LoVo (cell line): ENCODE measurements at regions not wholly inside any gene's neighbourhood (a gene's known extent, or its start where the extent isn't known, plus 50 kb on each side); places are given as distances from the start of the nearest gene placed in this dataset.

Experiments used
- DNase-seq: peaks from one replicate; pipeline ENCODE4 v3.0.0-alpha.2; 2016; ENCODE audit warnings: low spot score

GRCh38 chrX:145631461-145631951 is 186.1 kb upstream of the SLITRK2 start:
- DNase-seq = no peak

DNA sequence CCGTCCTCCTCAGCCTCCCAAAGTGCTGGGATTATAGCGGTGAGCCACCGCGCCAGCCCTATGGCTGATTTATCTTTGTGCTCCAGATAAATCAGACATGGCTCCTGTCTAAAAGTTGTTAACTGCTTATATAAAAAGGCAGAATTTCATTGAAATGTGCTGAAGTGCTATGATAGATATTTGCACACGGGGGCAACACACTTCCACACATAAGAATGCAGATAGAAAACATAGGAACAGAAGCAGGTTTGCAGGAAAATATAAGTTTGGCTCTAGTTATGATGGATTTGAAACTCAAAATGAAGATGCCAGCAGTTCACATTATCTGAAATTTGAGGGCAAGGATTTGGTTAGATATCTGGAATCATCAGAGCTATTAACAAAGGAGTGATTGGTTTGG is 163.1 kb upstream of the SLITRK2 start:
- no peak for DNase-seq

GRCh38 chrX:145673841-145674240 is 143.8 kb upstream of the SLITRK2 start:
- DNase-seq = no peak

- no peak for DNase-seq
These were observed 140.4 kb upstream of the SLITRK2 start for GRCh38 chrX:145677109-145677817.

DNA sequence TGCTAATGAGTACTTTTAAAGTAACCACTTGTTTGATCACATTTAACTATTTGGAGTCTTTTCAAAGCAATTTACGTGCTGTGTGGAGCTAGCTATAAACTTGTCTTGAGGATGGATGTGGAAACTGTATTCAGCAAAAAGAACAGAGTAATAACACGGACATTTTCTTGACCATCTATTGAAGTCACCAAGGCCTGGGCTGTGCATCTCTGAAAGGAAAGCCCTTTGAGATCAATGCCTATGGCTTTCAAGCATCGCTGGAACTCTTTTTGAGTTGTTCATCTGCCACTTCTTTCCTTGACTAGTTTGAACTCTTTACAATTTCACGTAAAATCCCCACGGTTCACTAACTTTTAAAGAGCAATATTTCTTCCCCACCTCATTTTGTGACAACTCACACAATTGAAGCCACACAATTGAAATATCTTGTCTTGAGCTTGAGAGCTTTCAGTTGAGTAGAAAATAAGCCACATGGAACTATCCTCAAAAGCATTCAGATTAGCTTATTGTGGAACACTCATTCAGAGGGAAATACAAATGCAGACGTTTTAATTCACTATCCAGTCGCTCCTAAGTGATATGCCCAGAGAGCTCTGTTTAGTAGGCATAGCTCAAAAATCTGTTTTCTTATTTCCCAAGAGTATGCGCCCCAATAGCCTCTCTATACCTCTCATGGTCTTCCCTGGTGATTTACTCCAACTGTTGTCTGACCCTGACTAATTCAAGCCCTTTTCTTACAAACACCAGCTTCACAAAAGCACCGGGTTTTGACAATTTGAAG is 134.9 kb upstream of the SLITRK2 start:
- DNase-seq = no peak

- DNase-seq = no peak
These were observed 130.5 kb upstream of the SLITRK2 start for GRCh38 chrX:145687146-145687545.

DNA sequence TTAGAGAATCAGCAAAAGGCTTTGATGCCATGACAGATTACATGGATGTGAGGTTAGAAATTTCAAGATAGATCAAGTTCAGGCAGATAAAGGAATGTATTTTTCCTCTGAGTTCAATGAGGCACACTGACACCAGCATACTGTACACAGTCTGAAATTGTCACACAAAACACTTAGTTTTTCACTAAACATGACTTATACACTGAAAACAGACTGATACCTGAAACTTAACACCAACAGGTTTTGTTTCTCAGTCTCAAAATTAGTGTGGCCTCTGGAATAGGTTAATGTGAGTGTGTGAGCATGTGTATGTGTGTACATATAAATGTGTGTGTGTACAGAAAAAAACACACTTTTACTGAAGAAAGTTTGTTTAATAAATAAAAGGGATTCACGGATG is 129.9 kb upstream of the SLITRK2 start:
- no peak for DNase-seq

DNA sequence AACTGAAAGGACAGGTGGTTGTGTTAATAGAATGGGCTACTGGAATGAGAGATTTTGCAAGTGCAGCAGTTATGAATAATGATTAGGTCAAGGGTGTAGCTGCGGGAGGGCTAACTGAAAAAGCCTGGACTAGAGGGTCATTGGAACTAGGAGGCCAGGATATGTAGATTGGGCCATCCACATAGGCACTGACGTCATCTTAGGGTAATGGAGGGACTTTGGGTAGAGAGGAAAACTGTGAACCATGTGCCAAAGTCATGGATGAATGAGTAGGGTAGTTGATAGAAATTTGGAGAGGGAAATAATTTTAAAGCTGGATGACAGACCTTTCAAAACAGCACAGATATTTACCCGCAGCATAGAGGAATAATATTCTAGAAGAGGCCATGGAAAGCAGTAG is 123.6 kb upstream of the SLITRK2 start:
- DNase-seq = no peak

DNA sequence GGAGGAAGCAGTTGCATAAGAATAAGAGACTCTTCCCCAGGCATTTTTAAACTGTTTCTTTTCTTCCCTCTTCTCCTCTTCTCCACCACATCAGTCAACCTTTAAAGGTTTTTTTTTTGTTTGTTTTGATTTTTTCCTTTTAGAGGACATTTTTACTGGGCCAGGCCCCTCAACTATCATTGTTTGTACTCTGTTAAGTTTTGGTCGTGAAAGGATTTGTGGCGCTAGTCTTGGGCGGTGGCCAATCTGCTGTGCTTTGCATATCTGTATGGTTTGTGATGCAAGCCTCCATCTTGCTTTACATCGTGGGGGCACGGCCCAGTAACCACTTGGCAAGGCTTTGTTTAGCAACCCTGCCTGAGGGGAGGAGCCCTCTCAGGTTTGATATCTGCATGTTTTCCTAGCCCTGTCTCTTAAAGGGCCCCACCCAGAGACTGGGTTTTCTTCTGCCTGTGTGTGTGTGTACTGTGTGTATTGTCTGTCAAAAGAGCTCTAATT is 101.9 kb upstream of the SLITRK2 start:
- no peak for DNase-seq

DNA sequence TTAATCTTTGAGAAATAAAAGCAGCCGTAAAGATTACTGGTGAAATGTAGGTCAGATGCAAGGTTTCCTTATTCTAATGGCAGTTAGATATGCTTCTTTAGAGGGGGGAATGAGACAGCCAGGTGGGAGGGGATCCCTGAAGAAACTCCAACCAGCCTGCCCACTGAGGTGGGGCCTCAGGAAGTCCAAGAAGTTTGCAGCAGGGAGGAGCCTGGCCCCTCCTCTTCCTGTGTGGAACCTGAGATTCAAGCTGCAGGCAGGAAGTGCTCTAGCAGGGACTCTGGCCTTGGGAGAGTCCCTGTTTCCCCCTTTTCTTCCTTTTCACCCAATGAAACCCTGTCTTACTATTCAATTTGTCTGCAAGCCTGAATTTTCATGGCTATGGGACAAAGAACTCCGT is 101.4 kb upstream of the SLITRK2 start:
- DNase-seq = no peak

- DNase-seq = no peak
These were observed 90.2 kb upstream of the SLITRK2 start for GRCh38 chrX:145727476-145727875.

GRCh38 chrX:145729635-145730034 is 88.0 kb upstream of the SLITRK2 start:
- DNase-seq = no peak

GRCh38 chrX:145735036-145735435 is 82.6 kb upstream of the SLITRK2 start:
- DNase-seq = no peak

DNA sequence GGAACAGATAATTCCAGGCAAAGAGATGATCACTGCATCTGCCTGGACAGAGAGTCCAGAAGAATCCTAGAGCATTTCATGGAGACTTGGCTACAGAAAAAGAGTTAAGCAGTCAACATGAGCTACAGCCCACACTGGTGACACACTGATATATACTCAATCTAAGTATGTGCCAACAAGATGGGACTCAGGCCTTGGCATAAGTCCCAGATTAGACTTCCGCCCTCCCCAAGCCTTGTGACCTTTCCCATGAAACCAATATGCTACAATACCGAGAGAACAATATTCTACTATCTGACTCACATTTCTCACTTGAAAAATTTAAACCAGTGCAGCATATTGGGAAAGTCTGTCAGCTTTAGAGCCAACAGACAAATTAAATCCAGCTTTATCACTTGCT is 65.7 kb upstream of the SLITRK2 start:
- DNase-seq = no peak
